ENCODE measurements at regions not wholly inside any gene's neighbourhood (a gene's known extent, or its start where the extent isn't known, plus 50 kb on each side); places are given as distances from the start of the nearest gene placed in this dataset.
A peak's percentile ranks its signal among the peaks of the same experiment; 100 is the strongest.

DNA sequence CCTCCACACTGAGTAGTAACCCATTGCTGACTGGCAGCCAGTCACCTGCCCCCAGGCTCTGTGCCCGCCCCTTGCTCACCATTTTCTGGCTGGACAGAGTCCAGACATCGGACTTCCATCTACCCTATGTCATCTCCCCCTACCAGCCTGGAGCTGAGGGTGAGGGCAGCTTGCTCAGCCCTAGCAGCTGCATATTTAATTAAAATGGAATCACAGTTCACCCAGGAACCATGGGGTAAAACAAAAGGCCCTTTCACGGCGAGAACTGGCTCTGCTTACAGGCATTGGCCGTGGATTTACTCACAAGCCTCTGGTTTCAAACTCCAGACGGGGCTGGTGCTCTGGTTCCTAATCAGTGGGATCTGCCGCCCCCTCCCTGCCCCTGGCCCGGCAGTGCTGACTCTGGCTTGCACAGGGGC, 94.9 kb upstream of the ATP2B2 start (continued):
- TF ChIP-seq, protein P1, sequence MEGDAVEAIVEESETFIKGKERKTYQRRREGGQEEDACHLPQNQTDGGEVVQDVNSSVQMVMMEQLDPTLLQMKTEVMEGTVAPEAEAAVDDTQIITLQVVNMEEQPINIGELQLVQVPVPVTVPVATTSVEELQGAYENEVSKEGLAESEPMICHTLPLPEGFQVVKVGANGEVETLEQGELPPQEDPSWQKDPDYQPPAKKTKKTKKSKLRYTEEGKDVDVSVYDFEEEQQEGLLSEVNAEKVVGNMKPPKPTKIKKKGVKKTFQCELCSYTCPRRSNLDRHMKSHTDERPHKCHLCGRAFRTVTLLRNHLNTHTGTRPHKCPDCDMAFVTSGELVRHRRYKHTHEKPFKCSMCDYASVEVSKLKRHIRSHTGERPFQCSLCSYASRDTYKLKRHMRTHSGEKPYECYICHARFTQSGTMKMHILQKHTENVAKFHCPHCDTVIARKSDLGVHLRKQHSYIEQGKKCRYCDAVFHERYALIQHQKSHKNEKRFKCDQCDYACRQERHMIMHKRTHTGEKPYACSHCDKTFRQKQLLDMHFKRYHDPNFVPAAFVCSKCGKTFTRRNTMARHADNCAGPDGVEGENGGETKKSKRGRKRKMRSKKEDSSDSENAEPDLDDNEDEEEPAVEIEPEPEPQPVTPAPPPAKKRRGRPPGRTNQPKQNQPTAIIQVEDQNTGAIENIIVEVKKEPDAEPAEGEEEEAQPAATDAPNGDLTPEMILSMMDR (IDR thresholded peaks at IDR 0.05) = no peak
- TF ChIP-seq, protein P2, sequence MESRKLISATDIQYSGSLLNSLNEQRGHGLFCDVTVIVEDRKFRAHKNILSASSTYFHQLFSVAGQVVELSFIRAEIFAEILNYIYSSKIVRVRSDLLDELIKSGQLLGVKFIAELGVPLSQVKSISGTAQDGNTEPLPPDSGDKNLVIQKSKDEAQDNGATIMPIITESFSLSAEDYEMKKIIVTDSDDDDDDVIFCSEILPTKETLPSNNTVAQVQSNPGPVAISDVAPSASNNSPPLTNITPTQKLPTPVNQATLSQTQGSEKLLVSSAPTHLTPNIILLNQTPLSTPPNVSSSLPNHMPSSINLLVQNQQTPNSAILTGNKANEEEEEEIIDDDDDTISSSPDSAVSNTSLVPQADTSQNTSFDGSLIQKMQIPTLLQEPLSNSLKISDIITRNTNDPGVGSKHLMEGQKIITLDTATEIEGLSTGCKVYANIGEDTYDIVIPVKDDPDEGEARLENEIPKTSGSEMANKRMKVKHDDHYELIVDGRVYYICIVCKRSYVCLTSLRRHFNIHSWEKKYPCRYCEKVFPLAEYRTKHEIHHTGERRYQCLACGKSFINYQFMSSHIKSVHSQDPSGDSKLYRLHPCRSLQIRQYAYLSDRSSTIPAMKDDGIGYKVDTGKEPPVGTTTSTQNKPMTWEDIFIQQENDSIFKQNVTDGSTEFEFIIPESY (IDR thresholded peaks at IDR 0.05; ENCODE audit: borderline replicate concordance, low read depth) = no peak

DNA sequence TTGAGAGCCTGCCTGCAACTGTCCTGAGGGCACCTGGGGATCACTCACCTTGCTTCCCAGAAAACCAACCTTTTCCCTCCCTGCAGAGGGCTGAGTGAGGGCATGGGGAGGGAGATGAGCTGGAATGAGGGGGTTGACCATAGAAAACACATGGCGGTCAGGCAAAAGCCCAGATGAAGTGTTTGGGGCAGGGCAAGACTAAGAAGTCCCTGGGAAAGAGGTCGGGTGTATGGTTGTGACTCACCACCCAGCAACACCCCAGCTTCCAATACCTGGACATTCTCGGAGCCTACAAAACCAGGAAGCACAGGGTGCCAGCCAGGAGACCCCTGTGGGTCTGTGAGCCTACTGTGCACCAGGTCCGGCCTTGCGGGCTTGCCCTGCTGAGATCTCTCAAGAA, 95.3 kb upstream of the ATP2B2 start:
- ChIA-PET CTCF (interaction anchor here (1.6 to 1.9 kb wide), 4 partner anchors 14 to 138 kb away, joined by 4 to 6 read pairs (median 5); no protein-coding TSS in a partner anchor), POLR2A (interaction anchor here (0.6 kb wide), 1 partner anchor 145 kb away, joined by 3 read pairs; no protein-coding TSS in a partner anchor)
- Histone ChIP-seq H3K9me2 (no peaks in the 10 kb centered on the region), H3K27me3 (ENCODE audit: insufficient read depth) (no peaks in the 10 kb centered on the region), H3K27ac (ENCODE audit: low read depth in 2 of 2, low read length in 1 of 2) (peak overlapping the region in 1 of 2 experiments; percentile 89; a peak in 2 of 4 replicates), H3K79me2 (ENCODE audit: insufficient read depth) (no peaks in the 10 kb centered on the region), H4K20me1 (ENCODE audit: insufficient read depth) (no peaks in the 10 kb centered on the region), H3K9ac (no peak overlapping the region), H2AFZ (ENCODE audit: low read depth) (no peak overlapping the region), H3F3A (replicated peaks; ENCODE audit: insufficient read depth) (no peaks in the 10 kb centered on the region), H3K36me3 (replicated peaks in 1 of 2; ENCODE audit: control insufficient read depth in 1 of 2, insufficient read depth in 2 of 2, low read length in 1 of 2) (no peaks in the 10 kb centered on the region), H3K4me3 (ENCODE audit: low read depth in 2 of 2, low read length in 1 of 2) (no peak overlapping the region), H3K9me3 (no peaks in the 10 kb centered on the region), H3K4me2 (no peak overlapping the region), H3K4me1 (ENCODE audit: control insufficient read depth in 1 of 2, insufficient read depth in 2 of 2, low read depth in 1 of 2, low read length in 1 of 2) (peaks cover 0 to 33% of the 10 kb centered on the region in 2 experiments; a peak in 1 of 4 replicates)
- TF ChIP-seq POLR2AphosphoS5 (IDR thresholded peaks at IDR 0.05; ENCODE audit: low read depth, low read length) (no peak), SIN3A (IDR thresholded peaks at IDR 0.05; ENCODE audit: borderline replicate concordance, low read depth, low read length) (no peak), JUND (IDR thresholded peaks at IDR 0.05) (no peak), FOXM1 (IDR thresholded peaks at IDR 0.05; ENCODE audit: low read depth) (no peak), RFX5 (IDR thresholded peaks at IDR 0.05; ENCODE audit: low read length) (no peak), TEAD4 (IDR thresholded peaks at IDR 0.05; ENCODE audit: borderline replicate concordance, insufficient read depth) (no peak), MEF2A (IDR thresholded peaks at IDR 0.05; ENCODE audit: borderline replicate concordance, low read depth) (no peak), YY1 (IDR thresholded peaks at IDR 0.05; ENCODE audit: low read depth) (no peak), ELF1 (IDR thresholded peaks at IDR 0.05) (no peak), USF2 (IDR thresholded peaks at IDR 0.05; ENCODE audit: borderline replicate concordance, low read depth, low read length) (no peak), NFIC (IDR thresholded peaks at IDR 0.05; ENCODE audit: borderline replicate concordance) (no peak), GATA2 (CRISPR knock-in tag; IDR thresholded peaks at IDR 0.05) (no peak), EP300 (IDR thresholded peaks at IDR 0.05; ENCODE audit: borderline replicate concordance in 1 of 2, low read depth in 1 of 2, low read length in 1 of 2) (no peak)
- TF ChIP-seq, protein P3, sequence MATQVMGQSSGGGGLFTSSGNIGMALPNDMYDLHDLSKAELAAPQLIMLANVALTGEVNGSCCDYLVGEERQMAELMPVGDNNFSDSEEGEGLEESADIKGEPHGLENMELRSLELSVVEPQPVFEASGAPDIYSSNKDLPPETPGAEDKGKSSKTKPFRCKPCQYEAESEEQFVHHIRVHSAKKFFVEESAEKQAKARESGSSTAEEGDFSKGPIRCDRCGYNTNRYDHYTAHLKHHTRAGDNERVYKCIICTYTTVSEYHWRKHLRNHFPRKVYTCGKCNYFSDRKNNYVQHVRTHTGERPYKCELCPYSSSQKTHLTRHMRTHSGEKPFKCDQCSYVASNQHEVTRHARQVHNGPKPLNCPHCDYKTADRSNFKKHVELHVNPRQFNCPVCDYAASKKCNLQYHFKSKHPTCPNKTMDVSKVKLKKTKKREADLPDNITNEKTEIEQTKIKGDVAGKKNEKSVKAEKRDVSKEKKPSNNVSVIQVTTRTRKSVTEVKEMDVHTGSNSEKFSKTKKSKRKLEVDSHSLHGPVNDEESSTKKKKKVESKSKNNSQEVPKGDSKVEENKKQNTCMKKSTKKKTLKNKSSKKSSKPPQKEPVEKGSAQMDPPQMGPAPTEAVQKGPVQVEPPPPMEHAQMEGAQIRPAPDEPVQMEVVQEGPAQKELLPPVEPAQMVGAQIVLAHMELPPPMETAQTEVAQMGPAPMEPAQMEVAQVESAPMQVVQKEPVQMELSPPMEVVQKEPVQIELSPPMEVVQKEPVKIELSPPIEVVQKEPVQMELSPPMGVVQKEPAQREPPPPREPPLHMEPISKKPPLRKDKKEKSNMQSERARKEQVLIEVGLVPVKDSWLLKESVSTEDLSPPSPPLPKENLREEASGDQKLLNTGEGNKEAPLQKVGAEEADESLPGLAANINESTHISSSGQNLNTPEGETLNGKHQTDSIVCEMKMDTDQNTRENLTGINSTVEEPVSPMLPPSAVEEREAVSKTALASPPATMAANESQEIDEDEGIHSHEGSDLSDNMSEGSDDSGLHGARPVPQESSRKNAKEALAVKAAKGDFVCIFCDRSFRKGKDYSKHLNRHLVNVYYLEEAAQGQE (IDR thresholded peaks at IDR 0.05; ENCODE audit: low read depth, low read length) = no peak
- TF ChIP-seq, protein P4, sequence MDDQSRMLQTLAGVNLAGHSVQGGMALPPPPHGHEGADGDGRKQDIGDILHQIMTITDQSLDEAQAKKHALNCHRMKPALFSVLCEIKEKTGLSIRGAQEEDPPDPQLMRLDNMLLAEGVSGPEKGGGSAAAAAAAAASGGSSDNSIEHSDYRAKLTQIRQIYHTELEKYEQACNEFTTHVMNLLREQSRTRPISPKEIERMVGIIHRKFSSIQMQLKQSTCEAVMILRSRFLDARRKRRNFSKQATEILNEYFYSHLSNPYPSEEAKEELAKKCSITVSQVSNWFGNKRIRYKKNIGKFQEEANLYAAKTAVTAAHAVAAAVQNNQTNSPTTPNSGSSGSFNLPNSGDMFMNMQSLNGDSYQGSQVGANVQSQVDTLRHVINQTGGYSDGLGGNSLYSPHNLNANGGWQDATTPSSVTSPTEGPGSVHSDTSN (IDR thresholded peaks at IDR 0.05) = no peak
- TF ChIP-seq, protein P5, sequence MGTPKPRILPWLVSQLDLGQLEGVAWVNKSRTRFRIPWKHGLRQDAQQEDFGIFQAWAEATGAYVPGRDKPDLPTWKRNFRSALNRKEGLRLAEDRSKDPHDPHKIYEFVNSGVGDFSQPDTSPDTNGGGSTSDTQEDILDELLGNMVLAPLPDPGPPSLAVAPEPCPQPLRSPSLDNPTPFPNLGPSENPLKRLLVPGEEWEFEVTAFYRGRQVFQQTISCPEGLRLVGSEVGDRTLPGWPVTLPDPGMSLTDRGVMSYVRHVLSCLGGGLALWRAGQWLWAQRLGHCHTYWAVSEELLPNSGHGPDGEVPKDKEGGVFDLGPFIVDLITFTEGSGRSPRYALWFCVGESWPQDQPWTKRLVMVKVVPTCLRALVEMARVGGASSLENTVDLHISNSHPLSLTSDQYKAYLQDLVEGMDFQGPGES (IDR thresholded peaks at IDR 0.05; ENCODE audit: low read depth, low read length) = no peak
- TF ChIP-seq, protein P2 (IDR thresholded peaks at IDR 0.05; ENCODE audit: borderline replicate concordance, low read depth) = no peak
- WGBS (ENCODE audit: low lambda C conversion rate) = 43% methylated on average over 5 of the region's 5 CpGs
- DNase-seq = no peak
